Kidney (tissue), 13 donors: ENCODE measurements at regions not wholly inside any gene's neighbourhood (a gene's known extent, or its start where the extent isn't known, plus 50 kb on each side); places are given as distances from the start of the nearest gene placed in this dataset.
A peak's percentile ranks its signal among the peaks of the same experiment; 100 is the strongest.

Experiments
- DNase-seq, 5 donors: peaks; one replicate each; pipeline ENCODE4 v3.0.0-alpha.2; 2013 to 2020
- FAIRE-seq: peaks from 2 replicates; lab custom pipeline; 2012; peaks lifted over from hg19 to GRCh38; lab: Jason Lieb, UNC
- H3K27ac ChIP-seq, 2 donors: one replicate each; pipeline ENCODE4 v1.7.0; 2013; ENCODE audit warnings: low read depth in 2 of 2, low read length in 2 of 2, inconsistent platforms in 1 of 2
- H3K27me3 ChIP-seq: one replicate; pipeline ENCODE4 v1.7.1; 2013; ENCODE audit warnings: low read length, inconsistent platforms; ENCODE audit not compliant: control insufficient read depth, insufficient read depth
- H3K36me3 ChIP-seq, 3 donors: one replicate each; pipeline versions ENCODE4 v1.7.0 to v1.7.1; 2013; ENCODE audit warnings: low read length in 3 of 3, control low read depth in 1 of 3, inconsistent platforms in 1 of 3; ENCODE audit not compliant: insufficient read depth in 3 of 3, control insufficient read depth in 2 of 3
- H3K4me1 ChIP-seq, 3 donors: one replicate each; pipeline versions ENCODE4 v1.7.0 to v1.7.1; 2013; ENCODE audit warnings: low read length in 3 of 3, inconsistent platforms in 1 of 3, low read depth in 1 of 3; ENCODE audit not compliant: control insufficient read depth in 2 of 3, insufficient read depth in 2 of 3
- H3K4me3 ChIP-seq, 3 donors: one replicate each; pipeline versions ENCODE4 v1.7.0 to v1.8.1; 2013; ENCODE audit warnings: low read length in 3 of 3, control low read depth in 1 of 3, inconsistent platforms in 1 of 3
- H3K9ac ChIP-seq, 3 donors: one replicate each; pipeline versions ENCODE4 v1.7.0 to v1.7.1; 2013; ENCODE audit warnings: low read length in 3 of 3, control low read depth in 1 of 3, inconsistent platforms in 1 of 3
- H3K9me3 ChIP-seq, 3 donors: one replicate each; pipeline versions ENCODE4 v1.7.0 to v1.7.1; 2013; ENCODE audit warnings: low read length in 3 of 3, control low read depth in 1 of 3, inconsistent platforms in 1 of 3; ENCODE audit not compliant: control insufficient read depth in 2 of 3, insufficient read depth in 1 of 3
- intact Hi-C: fragments of 100-400 bp; cut with DNase I; formaldehyde crosslinking; loops from one replicate; pipeline ENCODE4 v1.11.1; 2022
- TF ChIP-seq, protein P1 (sequence below): IDR thresholded peaks from 3 replicates; pipeline ENCODE4 v1.5.1; 2012; ENCODE audit warnings: mild to moderate bottlenecking, moderate library complexity, borderline replicate concordance; ENCODE audit not compliant: insufficient read depth; ENCODE audit errors: extremely low read depth
- donor health status: control.
- donor health status: control.
- donor health status: control.
- donor health status: control.
- donor health status: control.
- donor health status: DM: yes; HTN: yes; CAD: no.
- donor health status: Normal renal cell carcinoma (clear cell type).

DNA sequence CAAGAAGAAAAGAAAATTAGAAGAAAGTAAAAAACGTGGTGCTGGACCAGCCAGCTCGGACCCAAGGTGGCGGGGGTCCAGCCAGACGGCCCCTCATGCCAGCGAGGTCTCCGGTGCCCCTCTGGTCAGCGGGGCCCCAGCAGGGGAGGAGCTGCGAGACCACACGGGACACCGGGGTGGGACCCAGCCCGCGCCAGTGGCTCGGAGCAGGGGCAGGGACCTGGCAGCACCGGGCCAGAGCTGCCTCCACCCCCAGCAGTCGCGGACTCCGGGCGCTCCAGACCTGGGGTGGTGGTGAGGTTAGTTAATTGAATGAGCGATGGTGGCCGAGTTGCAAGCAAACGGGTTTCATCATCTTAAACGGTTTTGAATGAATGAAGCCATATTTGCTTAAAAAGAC is 289.9 kb upstream of the MC4R start:
- no peak for FAIRE-seq
- H3K36me3 ChIP-seq = no peaks in the 10 kb centered on the region

DNA sequence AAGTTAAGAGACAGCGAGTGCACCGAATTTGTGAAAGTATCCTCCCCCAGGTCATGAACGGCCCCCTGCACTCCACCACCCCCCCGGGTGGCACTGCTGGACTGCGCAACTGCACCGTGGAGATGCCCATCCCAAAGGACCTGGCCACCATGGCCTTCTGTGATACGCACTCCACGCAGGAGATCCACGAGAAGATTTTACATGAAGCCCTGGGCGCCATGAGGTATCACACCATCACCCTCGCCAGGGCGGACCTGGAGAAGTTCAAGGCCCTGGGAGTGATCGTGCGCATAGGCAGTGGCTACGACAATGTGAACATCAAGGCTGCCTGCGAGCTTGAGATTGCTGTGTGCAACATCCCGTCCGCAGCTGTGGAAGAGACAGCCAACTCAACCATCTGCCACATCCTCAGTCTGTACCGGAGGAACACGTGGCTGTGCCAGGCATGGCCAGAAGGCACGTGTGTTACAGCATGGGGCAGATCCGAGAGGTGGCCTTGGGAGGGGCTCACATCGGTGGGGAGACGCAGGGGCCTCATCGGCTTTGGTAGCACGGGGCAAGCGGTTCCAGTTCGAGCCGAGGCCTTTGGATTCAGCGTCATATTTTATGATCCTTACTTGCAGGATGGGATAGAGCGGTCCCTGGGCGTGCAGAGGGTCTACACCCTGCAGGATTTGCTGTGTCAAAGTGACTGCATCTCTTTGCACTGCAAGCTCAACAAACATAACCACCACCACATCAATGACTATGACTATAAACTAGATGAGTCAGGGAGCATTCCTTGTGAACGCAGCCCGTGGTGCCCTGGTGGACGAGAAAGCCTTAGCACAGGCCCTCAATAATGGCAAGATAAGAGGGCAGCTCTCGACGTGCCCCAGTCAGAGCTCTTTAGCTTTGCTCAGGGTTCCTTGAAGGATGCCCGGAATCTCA is 290.8 kb upstream of the MC4R start:
- TF ChIP-seq, protein P1, sequence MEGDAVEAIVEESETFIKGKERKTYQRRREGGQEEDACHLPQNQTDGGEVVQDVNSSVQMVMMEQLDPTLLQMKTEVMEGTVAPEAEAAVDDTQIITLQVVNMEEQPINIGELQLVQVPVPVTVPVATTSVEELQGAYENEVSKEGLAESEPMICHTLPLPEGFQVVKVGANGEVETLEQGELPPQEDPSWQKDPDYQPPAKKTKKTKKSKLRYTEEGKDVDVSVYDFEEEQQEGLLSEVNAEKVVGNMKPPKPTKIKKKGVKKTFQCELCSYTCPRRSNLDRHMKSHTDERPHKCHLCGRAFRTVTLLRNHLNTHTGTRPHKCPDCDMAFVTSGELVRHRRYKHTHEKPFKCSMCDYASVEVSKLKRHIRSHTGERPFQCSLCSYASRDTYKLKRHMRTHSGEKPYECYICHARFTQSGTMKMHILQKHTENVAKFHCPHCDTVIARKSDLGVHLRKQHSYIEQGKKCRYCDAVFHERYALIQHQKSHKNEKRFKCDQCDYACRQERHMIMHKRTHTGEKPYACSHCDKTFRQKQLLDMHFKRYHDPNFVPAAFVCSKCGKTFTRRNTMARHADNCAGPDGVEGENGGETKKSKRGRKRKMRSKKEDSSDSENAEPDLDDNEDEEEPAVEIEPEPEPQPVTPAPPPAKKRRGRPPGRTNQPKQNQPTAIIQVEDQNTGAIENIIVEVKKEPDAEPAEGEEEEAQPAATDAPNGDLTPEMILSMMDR = no peak
- H3K27ac ChIP-seq = no peak overlapping the region
- intact Hi-C loops = no loop called here
- DNase-seq (peak in 1 of 5 donors; percentile 49), FAIRE-seq (no peak)
- H3K36me3 ChIP-seq = no peaks in the 10 kb centered on the region
- H3K27me3 ChIP-seq = no peaks in the 10 kb centered on the region
- no peak overlapping the region for H3K9ac ChIP-seq
- H3K9me3 ChIP-seq = no peaks in the 10 kb centered on the region
- no peak overlapping the region for H3K4me3 ChIP-seq
- H3K4me1 ChIP-seq = no peaks in the 10 kb centered on the region

More for the DNA sequence above, 289.9 kb upstream of the MC4R start:
- Histone ChIP-seq H3K4me1 (no peaks in the 10 kb centered on the region), H3K9me3 (no peaks in the 10 kb centered on the region), H3K27ac (no peak overlapping the region), H3K9ac (no peak overlapping the region), H3K4me3 (no peak overlapping the region), H3K27me3 (no peaks in the 10 kb centered on the region)
- peak in 1 of 5 donors; percentile 59 for DNase-seq
- intact Hi-C loops = no loop called here
- TF ChIP-seq, protein P1 = no peak

DNA sequence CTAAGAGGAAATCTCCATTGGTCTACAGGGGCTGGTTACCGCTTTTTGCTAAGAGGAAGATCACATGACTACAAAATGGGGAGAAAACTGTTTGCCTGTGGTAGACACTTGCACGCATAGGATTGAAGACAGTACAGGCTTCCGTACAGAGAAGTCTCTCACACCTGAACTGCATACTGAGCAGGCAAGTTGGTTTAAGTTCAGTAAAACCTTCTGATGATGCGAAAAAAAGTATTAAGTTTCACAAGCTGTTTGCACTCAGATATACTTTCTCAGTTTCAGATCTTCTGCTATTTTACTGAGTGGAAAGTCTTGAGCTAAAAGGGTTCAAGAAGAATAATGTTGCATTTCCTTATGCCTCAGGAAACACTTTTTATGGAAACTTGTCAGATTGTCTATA is 292.2 kb upstream of the MC4R start:
- Histone ChIP-seq H3K4me1 (no peaks in the 10 kb centered on the region), H3K9me3 (no peaks in the 10 kb centered on the region), H3K36me3 (no peaks in the 10 kb centered on the region), H3K9ac (no peak overlapping the region), H3K4me3 (no peak overlapping the region), H3K27ac (no peak overlapping the region), H3K27me3 (no peaks in the 10 kb centered on the region)
- intact Hi-C loops = no loop called here
- TF ChIP-seq, protein P1 = no peak
- FAIRE-seq = no peak
- DNase-seq = no peak
